ENCODE measurements at regions not wholly inside any gene's neighbourhood (a gene's known extent, or its start where the extent isn't known, plus 50 kb on each side); places are given as distances from the start of the nearest gene placed in this dataset.
A peak's percentile ranks its signal among the peaks of the same experiment; 100 is the strongest.

DNA sequence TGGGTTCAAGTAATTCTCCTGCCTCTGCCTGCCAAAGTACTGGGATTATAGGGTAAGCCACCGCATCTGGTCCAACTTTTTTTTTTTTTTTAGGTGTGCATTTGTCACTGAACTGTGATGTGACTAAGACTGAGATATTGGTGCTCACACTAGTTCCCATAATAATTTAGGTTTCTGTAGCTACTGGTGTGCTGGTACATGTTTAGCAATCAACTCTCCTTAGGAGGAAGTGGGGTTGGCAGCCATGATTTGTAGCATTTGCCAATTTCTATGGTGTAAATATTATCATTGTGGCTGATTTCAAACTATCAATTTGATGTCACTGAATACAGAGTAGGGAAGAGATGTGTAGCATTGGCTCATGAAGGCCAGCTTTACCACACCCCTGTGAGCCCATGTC is 372.7 kb downstream of the EDEM1 start:
- no peak for DNase-seq (ENCODE audit: low read depth)
- H3K27me3 ChIP-seq (ENCODE audit: control insufficient read depth, insufficient read depth, low read length), result no peaks in the 10 kb centered on the region
- no peaks in the 10 kb centered on the region for H3K36me3 ChIP-seq (ENCODE audit: control insufficient read depth, insufficient read depth, low read length)
- TF ChIP-seq, protein P1, sequence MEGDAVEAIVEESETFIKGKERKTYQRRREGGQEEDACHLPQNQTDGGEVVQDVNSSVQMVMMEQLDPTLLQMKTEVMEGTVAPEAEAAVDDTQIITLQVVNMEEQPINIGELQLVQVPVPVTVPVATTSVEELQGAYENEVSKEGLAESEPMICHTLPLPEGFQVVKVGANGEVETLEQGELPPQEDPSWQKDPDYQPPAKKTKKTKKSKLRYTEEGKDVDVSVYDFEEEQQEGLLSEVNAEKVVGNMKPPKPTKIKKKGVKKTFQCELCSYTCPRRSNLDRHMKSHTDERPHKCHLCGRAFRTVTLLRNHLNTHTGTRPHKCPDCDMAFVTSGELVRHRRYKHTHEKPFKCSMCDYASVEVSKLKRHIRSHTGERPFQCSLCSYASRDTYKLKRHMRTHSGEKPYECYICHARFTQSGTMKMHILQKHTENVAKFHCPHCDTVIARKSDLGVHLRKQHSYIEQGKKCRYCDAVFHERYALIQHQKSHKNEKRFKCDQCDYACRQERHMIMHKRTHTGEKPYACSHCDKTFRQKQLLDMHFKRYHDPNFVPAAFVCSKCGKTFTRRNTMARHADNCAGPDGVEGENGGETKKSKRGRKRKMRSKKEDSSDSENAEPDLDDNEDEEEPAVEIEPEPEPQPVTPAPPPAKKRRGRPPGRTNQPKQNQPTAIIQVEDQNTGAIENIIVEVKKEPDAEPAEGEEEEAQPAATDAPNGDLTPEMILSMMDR (IDR thresholded peaks at IDR 0.05; ENCODE audit: insufficient read depth, low read length, poor library complexity, severe bottlenecking), result no peak
- H3K4me3 ChIP-seq (ENCODE audit: low read depth, low read length), result no peak overlapping the region

GRCh38 chr3:5563537-5564277 is 376.2 kb downstream of the EDEM1 start:
- no peak for DNase-seq (ENCODE audit: low read depth)
- TF ChIP-seq, protein P1 (IDR thresholded peaks at IDR 0.05; ENCODE audit: insufficient read depth, low read length, poor library complexity, severe bottlenecking), result no peak
- Histone ChIP-seq H3K27me3 (ENCODE audit: control insufficient read depth, insufficient read depth, low read length) (no peaks in the 10 kb centered on the region), H3K4me3 (ENCODE audit: low read depth, low read length) (no peak overlapping the region), H3K36me3 (ENCODE audit: control insufficient read depth, insufficient read depth, low read length) (no peaks in the 10 kb centered on the region)

DNA sequence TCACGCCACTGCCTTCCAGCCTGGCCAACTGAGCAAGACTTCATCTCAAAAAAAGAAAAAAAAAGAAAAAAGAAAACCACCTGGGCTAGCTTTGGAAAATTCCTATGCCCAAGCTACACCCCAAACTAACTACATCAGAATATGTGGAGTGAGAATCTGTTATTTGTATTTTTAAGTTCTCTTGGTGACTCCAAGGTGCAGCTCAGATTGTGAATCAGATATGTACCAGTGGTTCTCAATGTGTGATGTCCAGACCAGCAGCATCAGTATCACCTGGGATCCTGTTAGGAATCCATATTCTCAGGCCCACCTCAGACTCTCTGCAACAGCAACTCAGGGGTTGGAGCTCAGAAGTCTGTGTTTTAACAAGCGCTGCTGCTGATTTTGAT is 376.8 kb downstream of the EDEM1 start:
- TF ChIP-seq, protein P1 (IDR thresholded peaks at IDR 0.05; ENCODE audit: insufficient read depth, low read length, poor library complexity, severe bottlenecking), result no peak
- H3K27me3 ChIP-seq (ENCODE audit: control insufficient read depth, insufficient read depth, low read length), result no peaks in the 10 kb centered on the region
- DNase-seq (ENCODE audit: low read depth), result no peak
- no peak overlapping the region for H3K4me3 ChIP-seq (ENCODE audit: low read depth, low read length)
- no peaks in the 10 kb centered on the region for H3K36me3 ChIP-seq (ENCODE audit: control insufficient read depth, insufficient read depth, low read length)

DNA sequence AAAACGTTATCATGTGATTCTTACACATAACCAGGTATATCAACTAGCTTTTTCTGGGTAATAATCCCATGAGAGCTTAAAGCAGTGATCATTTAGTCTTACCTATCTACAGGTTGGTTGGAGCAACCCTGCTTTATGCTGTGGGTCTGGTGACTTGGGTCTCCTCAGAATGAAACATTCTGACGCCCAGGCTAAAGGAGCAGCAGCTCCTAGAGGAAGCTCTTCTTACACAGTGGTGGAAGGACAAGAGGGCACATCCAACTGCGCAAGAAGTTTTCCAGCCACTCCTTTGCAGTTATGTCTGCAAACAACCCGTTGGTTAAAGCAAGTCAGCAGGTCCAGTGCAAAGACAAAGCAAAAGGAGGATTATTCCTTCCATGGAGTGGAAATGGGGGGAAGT is 377.5 kb downstream of the EDEM1 start:
- H3K27me3 ChIP-seq (ENCODE audit: control insufficient read depth, insufficient read depth, low read length), result no peaks in the 10 kb centered on the region
- no peaks in the 10 kb centered on the region for H3K36me3 ChIP-seq (ENCODE audit: control insufficient read depth, insufficient read depth, low read length)
- no peak for DNase-seq (ENCODE audit: low read depth)
- TF ChIP-seq, protein P1 (IDR thresholded peaks at IDR 0.05; ENCODE audit: insufficient read depth, low read length, poor library complexity, severe bottlenecking), result no peak
- no peak overlapping the region for H3K4me3 ChIP-seq (ENCODE audit: low read depth, low read length)

- no peaks in the 10 kb centered on the region for H3K27me3 ChIP-seq (ENCODE audit: control insufficient read depth, insufficient read depth, low read length)
- no peak overlapping the region for H3K4me3 ChIP-seq (ENCODE audit: low read depth, low read length)
- no peaks in the 10 kb centered on the region for H3K36me3 ChIP-seq (ENCODE audit: control insufficient read depth, insufficient read depth, low read length)
- TF ChIP-seq, protein P1 (IDR thresholded peaks at IDR 0.05; ENCODE audit: insufficient read depth, low read length, poor library complexity, severe bottlenecking), result no peak
- DNase-seq (ENCODE audit: low read depth), result no peak
These were observed 379.6 kb downstream of the EDEM1 start for GRCh38 chr3:5567113-5567512.

- no peak for DNase-seq (ENCODE audit: low read depth)
- Histone ChIP-seq H3K4me3 (ENCODE audit: low read depth, low read length) (no peak overlapping the region), H3K36me3 (ENCODE audit: control insufficient read depth, insufficient read depth, low read length) (no peaks in the 10 kb centered on the region), H3K27me3 (ENCODE audit: control insufficient read depth, insufficient read depth, low read length) (no peaks in the 10 kb centered on the region)
- TF ChIP-seq, protein P1 (IDR thresholded peaks at IDR 0.05; ENCODE audit: insufficient read depth, low read length, poor library complexity, severe bottlenecking), result peak; percentile 25
These were observed 380.9 kb downstream of the EDEM1 start for GRCh38 chr3:5568451-5568850.
